Activated naive CD8-positive, alpha-beta T cell treated with anti-CD3 and anti-CD28 coated beads, Interleukin-2, amount 10 ng/mL, durations not matched to agents 7 days and 5 days (primary cell): ENCODE measurements at regions not wholly inside any gene's neighbourhood (a gene's known extent, or its start where the extent isn't known, plus 50 kb on each side); places are given as distances from the start of the nearest gene placed in this dataset.

Source experiments
- ATAC-seq: fragments of 150-1000 bp; cut with Tn5 transposase; one replicate; pipeline ENCODE4 v1.10.0; 2021; ENCODE audit warnings: low read depth, moderate library complexity
- POLR2A ChIA-PET: fragments of 350-600 bp; sonication (Branson Sonifier 250); formaldehyde crosslinking; loops from one replicate; lab custom pipeline; 2021; ENCODE audit warnings: antibody characterized with exemption; lab: Charles Lee
- DNase-seq: peaks from one replicate; pipeline ENCODE4 v3.0.0; 2021
- H3K27ac Mint-ChIP-seq: one replicate; pipeline ENCODE4 v1.8.0; 2022; ENCODE audit warnings: mild to moderate bottlenecking, mixed read lengths
- H3K27me3 Mint-ChIP-seq: one replicate; pipeline ENCODE4 v1.8.0; 2022; ENCODE audit warnings: mild to moderate bottlenecking, moderate library complexity, mixed read lengths
- H3K36me3 Mint-ChIP-seq: one replicate; pipeline ENCODE4 v1.8.0; 2021; ENCODE audit warnings: mild to moderate bottlenecking, mixed read lengths
- H3K4me1 Mint-ChIP-seq: one replicate; pipeline ENCODE4 v1.8.0; 2021; ENCODE audit warnings: mixed read lengths
- H3K4me3 Mint-ChIP-seq: one replicate; pipeline ENCODE4 v1.8.0; 2022; ENCODE audit warnings: mild to moderate bottlenecking, moderate library complexity, mixed read lengths
- H3K9me3 Mint-ChIP-seq: one replicate; pipeline ENCODE4 v1.8.0; 2021; ENCODE audit warnings: mixed read lengths

DNA sequence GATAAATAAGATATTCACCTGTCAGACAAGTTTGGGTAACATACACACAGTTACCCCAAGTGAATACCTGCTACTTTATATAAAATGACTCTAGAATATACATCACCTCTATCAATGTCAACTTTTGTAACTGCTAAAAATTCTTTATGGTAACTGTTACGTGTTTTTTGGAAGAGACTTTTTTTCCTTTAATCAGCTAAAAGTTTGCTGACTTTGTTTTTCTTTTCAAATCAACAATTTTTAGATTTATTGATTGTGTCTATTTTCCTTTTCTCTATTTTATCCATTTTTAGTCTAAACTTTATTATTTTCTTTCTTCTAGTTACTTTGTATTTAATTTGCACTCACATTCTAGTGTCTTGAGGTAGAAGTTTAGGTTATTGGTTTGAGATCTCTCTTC, 1106.6 kb upstream of the LCORL start:
- H3K27me3 Mint-ChIP-seq: no peaks in the 10 kb centered on the region
- peaks cover 4% of the 10 kb centered on the region for H3K9me3 Mint-ChIP-seq
- POLR2A ChIA-PET: no interaction called here
- DNase-seq (no peak), ATAC-seq (no peak)
- H3K4me1 Mint-ChIP-seq: no peaks in the 10 kb centered on the region
- no peak overlapping the region for H3K27ac Mint-ChIP-seq
- no peak overlapping the region for H3K4me3 Mint-ChIP-seq
- H3K36me3 Mint-ChIP-seq: no peaks in the 10 kb centered on the region

DNA sequence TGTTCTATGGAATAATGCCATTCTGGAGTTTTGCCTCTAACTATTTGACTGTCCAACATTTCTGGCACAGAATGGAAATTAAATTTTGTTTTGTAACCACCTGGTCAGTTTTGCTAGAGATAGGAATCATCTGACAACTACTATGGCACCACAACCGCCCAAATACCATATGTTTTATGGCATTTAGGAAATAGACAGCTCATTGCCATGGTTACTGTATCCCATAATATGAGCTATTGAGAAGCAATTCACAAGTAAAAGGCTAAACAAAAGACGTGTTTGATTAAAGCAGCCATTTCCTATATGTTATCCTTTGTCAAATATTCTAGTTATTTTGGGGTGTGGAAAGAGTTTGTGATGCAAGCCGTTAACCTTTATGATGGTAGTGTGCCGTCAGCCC, 1105.3 kb upstream of the LCORL start:
- Mint-ChIP-seq H3K27me3 (no peaks in the 10 kb centered on the region), H3K36me3 (no peaks in the 10 kb centered on the region), H3K4me3 (no peak overlapping the region), H3K4me1 (no peaks in the 10 kb centered on the region), H3K9me3 (peaks cover 2% of the 10 kb centered on the region), H3K27ac (no peak overlapping the region)
- POLR2A ChIA-PET: no interaction called here
- no peak for ATAC-seq
- no peak for DNase-seq

DNA sequence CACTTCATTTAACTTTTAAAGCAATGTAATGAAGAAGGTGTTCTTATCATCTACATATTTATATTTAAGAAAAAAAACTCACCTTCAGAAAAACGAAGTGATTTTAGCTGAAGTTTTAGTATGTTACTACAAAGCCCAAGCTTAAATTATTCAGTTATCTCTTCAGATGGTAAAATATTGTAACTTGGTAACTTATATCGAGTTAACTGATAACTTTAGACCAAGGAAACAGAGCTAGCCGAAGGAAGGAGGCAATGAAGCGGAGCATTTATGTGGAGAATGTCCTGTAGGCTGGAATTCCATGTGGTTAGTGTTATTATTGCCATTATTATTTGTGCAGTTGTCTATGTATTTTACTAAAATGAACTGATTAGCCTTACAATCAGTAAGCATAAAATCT, 1102.1 kb upstream of the LCORL start:
- Mint-ChIP-seq H3K27ac (no peak overlapping the region), H3K27me3 (no peaks in the 10 kb centered on the region), H3K36me3 (no peaks in the 10 kb centered on the region), H3K9me3 (no peaks in the 10 kb centered on the region), H3K4me3 (no peak overlapping the region), H3K4me1 (no peaks in the 10 kb centered on the region)
- DNase-seq (no peak), ATAC-seq (no peak)
- POLR2A ChIA-PET: no interaction called here

DNA sequence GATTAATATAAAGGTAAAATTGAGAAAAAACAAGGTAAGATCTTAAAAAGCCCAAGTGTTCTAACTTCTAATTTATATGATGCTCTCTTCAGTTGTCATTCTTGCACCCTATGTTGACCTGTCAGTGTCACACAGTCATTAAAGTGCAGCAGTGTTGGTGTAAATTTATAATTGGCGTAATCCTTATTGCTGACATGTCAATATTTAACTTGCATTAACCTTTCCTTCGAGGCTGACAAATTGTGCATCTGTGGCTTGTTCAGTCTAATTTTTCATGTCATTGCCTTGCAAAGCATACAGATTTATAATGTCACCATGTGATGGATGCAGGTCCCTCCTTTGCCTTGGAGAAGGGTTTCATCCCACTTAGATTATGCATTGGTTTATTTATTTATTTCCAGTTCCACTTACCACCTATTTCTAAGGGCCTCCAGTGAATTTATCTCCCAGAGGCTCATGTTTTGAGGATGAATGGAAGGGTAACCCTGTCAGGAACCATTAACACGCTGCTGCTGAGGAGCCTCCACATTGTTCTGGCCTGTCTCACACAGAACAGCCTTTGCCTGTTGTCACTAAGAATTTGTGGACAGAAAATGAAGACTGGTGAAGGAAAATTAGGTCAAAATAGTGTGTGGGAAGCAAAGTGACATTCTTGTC, 1098.5 kb upstream of the LCORL start:
- Mint-ChIP-seq H3K36me3 (no peaks in the 10 kb centered on the region), H3K4me3 (no peak overlapping the region), H3K27me3 (no peaks in the 10 kb centered on the region), H3K9me3 (no peaks in the 10 kb centered on the region), H3K27ac (no peak overlapping the region), H3K4me1 (no peaks in the 10 kb centered on the region)
- no peak for ATAC-seq
- DNase-seq: no peak
- POLR2A ChIA-PET: no interaction called here

DNA sequence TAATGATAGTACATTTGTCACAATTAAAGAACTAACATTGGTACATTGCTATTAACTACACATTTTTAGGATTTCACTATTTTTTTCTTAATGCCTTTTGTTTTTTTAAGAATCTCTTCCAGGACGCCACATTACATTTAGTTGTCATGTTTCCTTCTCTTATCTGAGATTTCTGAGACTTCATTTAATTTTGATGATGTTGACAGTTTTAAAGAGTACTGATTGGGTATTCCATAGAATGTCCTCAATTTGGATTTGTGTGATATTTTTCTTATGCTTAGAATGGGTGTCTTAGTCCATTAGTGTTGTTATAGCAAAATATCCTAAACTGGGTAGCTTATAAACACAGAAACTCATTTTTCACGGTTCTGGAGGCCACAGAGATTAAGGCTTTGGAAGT, 1095.5 kb upstream of the LCORL start:
- no peak overlapping the region for H3K4me3 Mint-ChIP-seq
- no peaks in the 10 kb centered on the region for H3K27me3 Mint-ChIP-seq
- no peaks in the 10 kb centered on the region for H3K36me3 Mint-ChIP-seq
- no peaks in the 10 kb centered on the region for H3K4me1 Mint-ChIP-seq
- ATAC-seq: no peak
- H3K9me3 Mint-ChIP-seq: peaks cover 4% of the 10 kb centered on the region
- POLR2A ChIA-PET: no interaction called here
- no peak overlapping the region for H3K27ac Mint-ChIP-seq
- no peak for DNase-seq

DNA sequence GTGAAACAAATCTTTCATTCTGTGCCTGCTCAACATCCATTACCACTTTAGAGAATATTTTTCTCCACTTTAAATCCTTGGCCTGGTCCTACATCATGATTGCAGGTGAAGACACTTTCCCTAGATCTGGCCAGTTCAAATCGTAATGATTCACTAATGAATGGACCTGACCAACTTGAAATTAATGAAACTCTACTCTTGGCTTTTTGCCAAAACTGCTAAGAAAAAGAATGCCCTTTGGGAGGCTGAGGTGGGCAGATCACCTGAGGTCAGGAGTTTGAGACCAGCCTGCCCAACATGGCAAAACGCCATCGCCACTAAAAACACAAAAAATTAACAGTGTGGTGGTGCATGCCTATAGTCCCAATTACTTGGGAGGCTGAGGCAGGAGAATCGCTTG, 1082.6 kb upstream of the LCORL start:
- no peak for ATAC-seq
- no peaks in the 10 kb centered on the region for H3K27me3 Mint-ChIP-seq
- no peak for DNase-seq
- H3K4me3 Mint-ChIP-seq: no peak overlapping the region
- POLR2A ChIA-PET: no interaction called here
- H3K4me1 Mint-ChIP-seq: no peaks in the 10 kb centered on the region
- H3K9me3 Mint-ChIP-seq: peaks cover 2% of the 10 kb centered on the region
- H3K27ac Mint-ChIP-seq: no peak overlapping the region
- no peaks in the 10 kb centered on the region for H3K36me3 Mint-ChIP-seq

DNA sequence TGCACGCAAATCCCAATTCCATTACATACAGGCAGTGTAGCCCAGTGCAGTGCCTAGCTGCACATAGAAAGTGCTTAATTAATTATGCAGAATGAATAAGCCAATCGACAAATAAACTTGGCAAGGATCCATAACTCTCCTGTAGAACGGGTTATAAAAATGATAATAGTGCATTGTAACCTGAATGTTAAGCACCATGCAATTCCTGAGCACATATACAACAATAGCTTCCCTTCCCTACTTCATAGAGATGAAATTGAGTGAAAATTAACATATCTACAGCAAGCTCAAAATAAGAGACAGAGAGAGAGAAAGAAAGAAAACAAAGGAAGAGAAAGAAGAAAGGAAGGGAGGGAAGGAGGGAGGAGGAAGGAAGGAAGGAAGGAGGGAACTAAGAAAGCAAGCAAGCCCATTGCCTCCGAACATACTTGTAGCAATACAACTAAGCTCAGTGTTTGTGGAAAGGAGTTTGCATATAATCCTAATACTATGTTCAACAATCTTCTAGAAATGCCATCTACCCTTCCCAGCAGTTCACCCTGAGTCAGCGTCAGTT, 1074.0 kb upstream of the LCORL start:
- ATAC-seq (no peak), DNase-seq (no peak)
- Mint-ChIP-seq H3K4me1 (no peaks in the 10 kb centered on the region), H3K9me3 (peaks cover 5% of the 10 kb centered on the region), H3K27ac (no peak overlapping the region), H3K36me3 (no peaks in the 10 kb centered on the region), H3K27me3 (no peaks in the 10 kb centered on the region), H3K4me3 (no peak overlapping the region)
- POLR2A ChIA-PET: no interaction called here

DNA sequence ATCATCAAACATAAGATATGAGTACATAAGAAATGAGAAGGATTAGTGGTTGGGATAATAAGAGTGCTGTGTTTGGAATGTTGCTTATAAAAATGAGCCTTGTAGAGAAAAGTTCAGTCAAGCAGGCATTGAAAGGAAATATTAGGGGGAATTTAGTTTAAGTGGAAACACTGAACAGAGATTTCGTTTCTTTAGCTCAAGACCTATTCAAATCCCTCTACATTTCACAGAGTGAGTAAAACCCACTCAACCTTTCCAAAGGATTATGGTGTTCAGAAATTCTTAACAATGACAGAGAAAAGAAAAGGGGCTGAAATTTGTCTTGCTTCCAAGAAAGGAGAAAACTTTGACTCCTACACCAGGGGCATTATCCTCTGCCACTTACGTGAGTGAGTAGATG, 1072.4 kb upstream of the LCORL start:
- Mint-ChIP-seq H3K27me3 (no peaks in the 10 kb centered on the region), H3K4me3 (no peak overlapping the region)
- POLR2A ChIA-PET: no interaction called here

DNA sequence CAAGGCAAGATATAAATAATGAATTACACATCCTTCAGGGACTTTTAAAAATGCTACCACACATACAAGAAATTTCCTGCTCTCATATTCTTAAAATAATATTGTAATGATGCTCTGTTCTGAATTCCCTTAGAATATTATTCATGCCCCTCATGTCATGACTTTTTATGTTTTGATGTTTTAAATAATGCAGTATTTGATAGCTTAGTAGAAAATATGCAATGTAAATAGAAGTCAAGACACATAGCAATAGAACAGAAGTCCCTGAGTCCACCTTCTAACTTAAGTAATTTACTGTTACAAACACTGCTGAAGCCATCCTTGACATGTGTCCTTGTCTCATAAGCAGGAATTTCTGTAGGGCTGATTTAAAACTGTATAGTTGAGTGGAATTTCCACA, 1071.2 kb upstream of the LCORL start:
- Mint-ChIP-seq H3K9me3 (peaks cover 4% of the 10 kb centered on the region), H3K4me1 (no peaks in the 10 kb centered on the region), H3K4me3 (no peak overlapping the region), H3K36me3 (no peaks in the 10 kb centered on the region), H3K27ac (no peak overlapping the region), H3K27me3 (no peaks in the 10 kb centered on the region)
- POLR2A ChIA-PET: no interaction called here
- ATAC-seq (no peak), DNase-seq (no peak)

More for the DNA sequence above, 1072.4 kb upstream of the LCORL start:
- Mint-ChIP-seq H3K27ac (no peak overlapping the region), H3K9me3 (peaks cover 5% of the 10 kb centered on the region), H3K4me1 (no peaks in the 10 kb centered on the region), H3K36me3 (no peaks in the 10 kb centered on the region)
- ATAC-seq: no peak
- DNase-seq: no peak

DNA sequence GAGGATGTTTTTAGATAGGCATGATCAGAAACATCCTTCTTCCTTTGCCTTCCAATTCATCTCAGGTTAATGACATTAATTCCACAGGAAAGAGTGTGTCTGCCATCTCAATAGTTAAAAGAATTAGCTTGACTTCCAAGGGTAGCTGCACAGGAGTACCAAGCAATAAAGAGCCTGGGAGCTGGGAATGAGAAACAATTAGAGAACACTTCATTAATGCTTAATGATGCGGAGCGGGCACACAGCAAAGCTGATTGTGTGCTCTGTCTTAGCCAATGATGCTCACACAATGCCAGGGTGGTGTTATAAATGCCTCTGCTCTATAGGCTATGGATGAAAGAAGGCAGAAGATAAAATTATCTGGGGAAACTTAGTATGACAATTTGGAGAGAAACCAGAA, 1052.5 kb upstream of the LCORL start:
- POLR2A ChIA-PET: no interaction called here
- Mint-ChIP-seq H3K9me3 (peaks cover 3% of the 10 kb centered on the region), H3K4me3 (no peak overlapping the region), H3K4me1 (no peaks in the 10 kb centered on the region), H3K36me3 (no peaks in the 10 kb centered on the region), H3K27ac (no peak overlapping the region), H3K27me3 (no peaks in the 10 kb centered on the region)
- DNase-seq (no peak), ATAC-seq (no peak)

DNA sequence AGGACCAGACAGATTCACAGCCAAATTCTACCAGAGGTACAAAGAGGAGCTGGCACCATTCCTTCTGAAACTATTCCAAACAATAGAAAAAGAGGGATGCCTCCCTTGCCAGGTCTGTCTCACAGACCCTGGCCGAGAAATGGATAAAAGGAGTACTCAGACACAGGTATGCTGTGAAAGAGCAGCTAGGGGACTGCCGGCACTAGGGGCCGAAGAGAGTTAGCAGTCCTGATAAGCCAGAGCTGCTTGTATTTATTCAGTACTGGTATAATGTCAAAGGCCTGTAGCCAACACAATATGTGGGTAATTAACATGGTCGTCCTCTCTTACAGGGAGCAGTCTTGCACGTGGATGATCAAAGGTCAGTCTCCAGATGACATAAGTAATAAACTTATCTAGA, 1042.1 kb upstream of the LCORL start:
- Mint-ChIP-seq H3K36me3 (no peaks in the 10 kb centered on the region), H3K27me3 (no peaks in the 10 kb centered on the region), H3K4me1 (no peaks in the 10 kb centered on the region), H3K9me3 (peaks cover 17% of the 10 kb centered on the region), H3K27ac (no peak overlapping the region), H3K4me3 (no peak overlapping the region)
- DNase-seq (no peak), ATAC-seq (no peak)
- POLR2A ChIA-PET: no interaction called here

DNA sequence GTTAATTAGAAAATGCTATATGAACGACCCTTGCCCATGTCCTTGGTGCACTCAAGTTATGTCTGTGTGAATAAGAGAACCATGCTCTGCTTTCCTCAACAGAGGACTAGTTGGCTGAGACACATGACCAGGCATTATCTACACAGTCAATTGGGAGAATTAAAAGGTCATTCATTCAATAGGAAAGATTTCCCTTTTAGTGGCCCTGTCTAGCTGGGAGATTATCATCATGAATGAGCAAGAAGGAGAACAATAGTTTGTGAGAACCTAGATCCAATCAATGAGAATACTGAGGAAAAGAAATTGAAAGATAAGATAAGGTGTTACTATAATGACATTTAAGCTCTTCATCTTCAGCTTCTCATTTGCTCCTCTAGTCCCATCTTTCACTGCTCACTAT, 1033.4 kb upstream of the LCORL start:
- ATAC-seq: no peak
- POLR2A ChIA-PET: no interaction called here
- no peaks in the 10 kb centered on the region for H3K27me3 Mint-ChIP-seq
- H3K27ac Mint-ChIP-seq: no peak overlapping the region
- no peaks in the 10 kb centered on the region for H3K36me3 Mint-ChIP-seq
- no peak for DNase-seq
- no peaks in the 10 kb centered on the region for H3K9me3 Mint-ChIP-seq
- no peak overlapping the region for H3K4me3 Mint-ChIP-seq
- no peaks in the 10 kb centered on the region for H3K4me1 Mint-ChIP-seq

DNA sequence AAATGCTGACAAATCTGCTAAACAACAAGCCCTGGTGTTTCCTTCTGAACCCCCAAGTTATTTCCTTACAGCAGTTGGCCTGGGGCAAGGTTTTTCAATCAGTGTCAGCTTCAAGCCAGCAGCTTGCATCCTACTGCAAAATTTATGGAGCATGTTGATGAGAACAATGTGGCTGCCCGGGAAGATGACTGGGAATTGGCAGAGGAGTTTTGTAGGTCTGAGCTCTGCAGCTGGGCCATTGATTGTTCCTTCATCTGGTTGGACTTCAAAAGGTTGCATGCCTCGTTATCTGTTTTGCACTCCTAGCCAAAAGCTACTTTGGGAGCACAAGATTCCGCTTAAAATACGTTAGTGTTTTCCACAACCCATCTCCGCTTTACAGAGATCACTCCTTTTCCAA, 1030.3 kb upstream of the LCORL start:
- no peaks in the 10 kb centered on the region for H3K4me1 Mint-ChIP-seq
- ATAC-seq: no peak

DNA sequence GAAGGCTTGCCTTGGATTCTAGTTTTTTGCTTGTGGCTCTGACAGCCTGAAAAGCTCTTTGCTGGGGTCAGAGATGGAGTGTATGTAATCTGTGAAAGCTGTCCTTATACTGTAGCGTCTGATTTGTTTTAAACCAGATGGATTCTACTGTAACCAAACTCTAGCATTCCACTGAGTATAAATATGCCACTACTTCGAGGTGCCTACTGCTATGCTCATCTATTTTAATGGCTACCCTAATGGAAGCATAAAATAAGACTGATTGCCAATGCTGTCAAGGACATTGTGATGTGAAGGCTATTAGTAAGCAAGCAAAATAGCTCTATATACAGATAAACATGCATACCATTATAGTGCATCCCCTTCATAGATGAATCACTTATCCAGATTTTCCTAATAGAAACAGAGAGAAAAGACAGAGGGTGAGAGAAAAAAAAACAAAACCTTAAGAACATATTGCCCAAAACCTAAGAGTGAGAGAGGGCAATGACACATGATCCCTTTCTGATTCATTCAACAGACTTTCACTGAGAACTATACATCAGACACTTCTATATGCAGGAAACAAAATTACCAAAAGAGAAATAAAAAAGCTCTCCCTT, 1025.8 kb upstream of the LCORL start:
- Mint-ChIP-seq H3K27ac (no peak overlapping the region), H3K9me3 (peaks cover 3% of the 10 kb centered on the region), H3K36me3 (no peaks in the 10 kb centered on the region), H3K4me3 (no peak overlapping the region), H3K27me3 (no peaks in the 10 kb centered on the region), H3K4me1 (no peaks in the 10 kb centered on the region)
- ATAC-seq (no peak), DNase-seq (no peak)
- POLR2A ChIA-PET: no interaction called here

More for the DNA sequence above, 1030.3 kb upstream of the LCORL start:
- no peaks in the 10 kb centered on the region for H3K27me3 Mint-ChIP-seq
- H3K36me3 Mint-ChIP-seq: no peaks in the 10 kb centered on the region
- POLR2A ChIA-PET: no interaction called here
- no peak overlapping the region for H3K27ac Mint-ChIP-seq
- no peaks in the 10 kb centered on the region for H3K9me3 Mint-ChIP-seq
- no peak overlapping the region for H3K4me3 Mint-ChIP-seq
- DNase-seq: no peak
